ENCODE measurements at regions not wholly inside any gene's neighbourhood (a gene's known extent, or its start where the extent isn't known, plus 50 kb on each side); places are given as distances from the start of the nearest gene placed in this dataset.
"Not testable (repeated sequence)": the region's sequence is repeated elsewhere in the genome, so short reads cannot be mapped to it uniquely, and the experiment has no call there.

DNA sequence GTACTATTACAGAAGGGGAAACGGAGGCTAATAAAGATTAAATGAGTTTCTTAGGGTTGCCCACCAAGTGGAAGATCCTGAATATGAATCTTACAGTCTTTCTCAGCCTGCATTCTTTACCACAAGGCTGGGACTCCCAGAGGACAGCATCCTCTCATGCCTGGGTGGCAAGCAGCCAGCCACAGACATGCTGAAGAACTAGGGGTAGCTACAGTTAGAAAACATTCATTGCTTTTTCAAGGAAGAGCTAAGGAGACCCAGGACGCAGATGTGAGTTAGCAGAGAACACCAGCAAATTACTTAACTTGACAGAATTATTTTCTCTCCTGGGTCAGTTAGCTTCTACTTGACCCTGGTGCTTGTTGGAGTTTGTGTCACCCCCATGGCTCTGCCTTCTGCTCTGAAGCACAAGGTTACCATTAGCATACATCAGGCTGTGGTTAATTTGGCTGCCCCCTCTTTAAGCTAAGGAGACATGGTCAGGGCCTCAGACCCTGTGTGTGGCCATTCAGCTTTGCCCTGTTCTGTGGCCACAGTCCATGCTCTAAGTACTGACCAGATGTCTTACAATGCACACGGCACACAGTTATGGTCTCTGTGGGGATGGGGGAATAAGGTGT, 132.3 kb upstream of the TNP1 start:
- DNase-seq (ENCODE audit: low read depth in 2 of 2), result no peak

DNA sequence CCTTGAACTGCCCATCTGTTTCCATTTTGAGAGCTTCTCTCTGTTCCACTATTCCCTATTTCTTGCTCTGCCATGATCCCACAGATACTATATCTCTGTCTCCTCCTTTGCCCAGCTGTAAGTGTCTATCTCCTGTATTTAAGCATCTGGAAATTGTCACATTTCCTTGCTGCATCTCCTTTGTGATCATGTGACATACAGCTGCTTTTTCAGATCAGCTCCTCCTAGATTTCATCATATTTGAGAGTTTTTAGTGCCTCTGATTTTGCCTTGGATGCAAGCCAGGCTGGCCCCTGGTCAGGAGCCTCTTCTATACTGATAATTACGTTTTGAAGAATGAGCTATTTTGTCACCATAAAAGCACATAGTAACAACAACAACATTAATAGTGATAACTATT, 131.7 kb upstream of the TNP1 start:
- DNase-seq (ENCODE audit: low read depth in 2 of 2), result no peak

DNA sequence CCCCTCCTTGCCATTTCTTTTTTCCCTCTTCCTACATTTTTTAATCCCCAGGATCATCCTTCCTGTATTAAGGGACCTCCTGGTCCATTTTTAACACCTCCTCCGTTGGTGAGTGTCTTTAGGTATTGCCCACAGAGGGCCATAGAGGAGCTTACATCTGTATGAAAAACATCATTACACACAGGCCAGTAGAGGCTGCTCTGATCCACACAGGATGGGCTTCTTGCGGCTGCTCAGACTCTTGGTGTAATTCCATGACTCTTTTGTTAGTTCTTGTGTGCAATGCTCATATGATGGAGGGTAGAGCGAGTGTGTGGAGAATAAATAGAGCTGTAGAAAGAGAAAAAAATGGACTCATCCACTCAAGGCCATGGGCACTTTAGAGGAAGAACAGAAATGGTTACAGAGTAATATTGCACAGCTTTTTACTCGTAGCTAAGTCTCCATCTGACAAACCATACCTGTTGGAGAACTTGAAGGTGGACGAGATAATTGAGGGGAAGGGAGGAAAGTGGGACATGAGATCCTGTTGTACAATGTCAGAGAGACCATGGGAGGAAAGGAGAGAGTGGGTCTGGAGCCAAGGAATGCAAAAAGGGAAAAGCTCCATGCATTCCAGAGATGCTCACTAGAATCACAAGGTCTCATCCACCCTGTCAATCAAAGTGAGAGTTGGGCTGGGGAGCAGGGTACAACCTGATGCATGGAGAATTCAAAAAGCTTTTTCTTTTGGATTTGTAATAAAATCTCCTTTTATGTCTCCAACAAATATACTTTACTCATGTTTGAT, 129.7 kb upstream of the TNP1 start:
- DNase-seq (ENCODE audit: low read depth in 2 of 2), result no peak

DNA sequence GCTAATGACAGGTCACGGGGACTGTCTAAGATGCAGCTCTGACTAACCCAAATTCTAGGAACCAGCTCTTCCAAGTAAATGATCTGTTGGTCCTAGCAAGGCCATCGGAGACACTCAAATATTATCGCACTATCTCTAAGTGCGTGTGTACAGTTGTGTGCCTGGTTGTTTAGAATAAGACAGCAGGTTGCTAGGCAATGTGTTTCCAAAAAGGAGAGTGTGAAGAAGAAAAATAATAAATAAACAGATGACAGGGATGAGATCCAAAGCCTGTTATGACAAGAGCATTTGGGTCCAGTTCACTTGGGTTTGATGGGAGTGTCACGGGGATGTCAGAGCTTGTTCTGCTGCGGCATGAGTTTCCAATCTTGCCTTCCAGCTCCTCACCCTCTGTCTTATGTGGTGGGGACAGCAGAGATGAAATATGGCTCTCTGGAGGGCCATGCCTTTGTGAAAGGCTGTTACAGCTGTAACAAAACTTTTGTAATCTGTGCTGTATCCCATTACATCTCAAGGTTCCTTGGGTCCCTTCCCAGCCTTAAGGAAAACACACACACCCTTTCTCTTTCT, 127.5 kb upstream of the TNP1 start:
- DNase-seq (ENCODE audit: low read depth in 2 of 2), result no peak

DNA sequence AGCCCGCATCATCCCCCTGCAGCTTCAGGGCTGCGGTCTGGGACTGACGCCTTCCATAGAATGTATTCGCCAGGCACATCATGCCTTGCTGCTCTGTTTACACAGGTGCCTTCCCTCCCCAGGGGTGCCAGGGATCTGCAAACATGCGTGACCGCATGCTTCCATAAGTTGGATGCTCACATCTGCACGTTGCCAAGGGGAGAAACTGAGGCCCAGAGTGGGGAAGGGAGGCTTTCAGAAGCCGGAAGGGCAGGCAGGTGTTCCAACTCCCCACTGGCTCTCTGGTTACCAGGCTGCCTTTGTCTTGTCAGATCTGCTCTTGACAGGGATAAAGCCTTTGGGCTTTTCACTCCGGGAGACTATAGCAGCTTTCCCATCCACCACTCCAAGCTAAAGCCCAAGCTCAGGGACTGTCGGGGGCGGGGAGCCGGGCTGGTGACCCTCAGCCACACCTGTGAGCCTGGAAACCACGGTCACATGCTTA, 125.8 kb upstream of the TNP1 start:
- DNase-seq (ENCODE audit: low read depth in 2 of 2), result no peak

DNA sequence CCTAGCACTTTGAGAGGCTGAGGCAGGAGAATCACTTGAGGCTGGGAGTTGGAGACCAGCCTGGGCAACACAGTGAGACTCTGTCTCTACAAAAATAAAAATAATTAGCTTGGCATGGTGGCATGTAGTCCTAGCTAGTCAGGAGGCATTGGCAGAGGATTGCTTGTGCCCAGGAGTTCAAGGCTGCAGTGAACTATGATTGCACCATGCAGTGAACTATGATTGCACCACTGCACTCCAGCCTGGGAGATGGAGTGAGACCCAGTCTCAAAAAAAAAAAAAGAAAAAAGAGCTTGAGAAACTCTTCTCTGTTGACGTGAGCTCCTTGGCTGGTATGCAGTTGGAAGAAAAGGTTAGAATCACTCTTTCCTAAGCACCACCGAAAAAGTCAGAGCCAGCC, 125.1 kb upstream of the TNP1 start:
- DNase-seq (ENCODE audit: low read depth in 2 of 2), result no peak

DNA sequence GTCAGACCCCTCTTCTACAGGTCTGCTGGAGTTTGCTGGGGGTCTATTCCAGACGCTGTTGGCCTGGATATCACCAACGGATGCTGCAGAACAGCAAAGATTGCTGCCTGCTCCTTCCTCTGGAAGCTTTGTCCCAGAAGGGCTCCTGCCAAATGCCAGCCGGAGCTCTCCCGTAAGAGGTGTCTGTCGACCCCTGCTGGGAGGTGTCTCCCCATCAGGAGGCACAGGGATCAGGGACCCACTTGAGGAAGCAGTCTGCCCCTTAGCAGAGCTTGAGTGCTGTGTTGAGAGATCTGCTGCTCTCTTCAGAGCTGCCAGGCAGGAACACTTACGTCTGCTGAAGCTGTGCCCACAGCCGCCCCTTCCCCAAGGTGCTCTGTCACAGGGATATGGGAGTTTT, 122.1 kb upstream of the TNP1 start:
- not testable (repeated sequence) for DNase-seq (ENCODE audit: low read depth in 2 of 2)

DNA sequence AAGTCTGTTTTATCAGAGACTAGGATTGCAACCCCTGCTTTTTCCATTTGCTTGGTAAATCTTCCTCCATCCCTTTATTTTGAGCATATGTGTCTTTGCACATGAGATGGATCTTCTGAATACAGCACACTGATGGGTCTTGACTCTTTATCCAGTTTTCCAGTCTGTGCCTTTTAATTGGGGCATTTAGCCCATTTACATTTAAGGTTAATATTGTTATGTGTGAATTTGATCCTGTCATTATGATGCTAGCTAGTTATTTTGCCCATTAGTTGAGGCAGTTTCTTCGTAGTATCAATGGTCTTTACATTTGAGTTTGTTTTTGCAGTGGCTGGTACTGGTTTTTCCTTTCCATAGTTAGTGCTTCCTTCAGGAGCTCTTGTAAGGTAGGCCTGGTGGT, 120.6 kb upstream of the TNP1 start:
- not testable (repeated sequence) for DNase-seq (ENCODE audit: low read depth in 2 of 2)

DNA sequence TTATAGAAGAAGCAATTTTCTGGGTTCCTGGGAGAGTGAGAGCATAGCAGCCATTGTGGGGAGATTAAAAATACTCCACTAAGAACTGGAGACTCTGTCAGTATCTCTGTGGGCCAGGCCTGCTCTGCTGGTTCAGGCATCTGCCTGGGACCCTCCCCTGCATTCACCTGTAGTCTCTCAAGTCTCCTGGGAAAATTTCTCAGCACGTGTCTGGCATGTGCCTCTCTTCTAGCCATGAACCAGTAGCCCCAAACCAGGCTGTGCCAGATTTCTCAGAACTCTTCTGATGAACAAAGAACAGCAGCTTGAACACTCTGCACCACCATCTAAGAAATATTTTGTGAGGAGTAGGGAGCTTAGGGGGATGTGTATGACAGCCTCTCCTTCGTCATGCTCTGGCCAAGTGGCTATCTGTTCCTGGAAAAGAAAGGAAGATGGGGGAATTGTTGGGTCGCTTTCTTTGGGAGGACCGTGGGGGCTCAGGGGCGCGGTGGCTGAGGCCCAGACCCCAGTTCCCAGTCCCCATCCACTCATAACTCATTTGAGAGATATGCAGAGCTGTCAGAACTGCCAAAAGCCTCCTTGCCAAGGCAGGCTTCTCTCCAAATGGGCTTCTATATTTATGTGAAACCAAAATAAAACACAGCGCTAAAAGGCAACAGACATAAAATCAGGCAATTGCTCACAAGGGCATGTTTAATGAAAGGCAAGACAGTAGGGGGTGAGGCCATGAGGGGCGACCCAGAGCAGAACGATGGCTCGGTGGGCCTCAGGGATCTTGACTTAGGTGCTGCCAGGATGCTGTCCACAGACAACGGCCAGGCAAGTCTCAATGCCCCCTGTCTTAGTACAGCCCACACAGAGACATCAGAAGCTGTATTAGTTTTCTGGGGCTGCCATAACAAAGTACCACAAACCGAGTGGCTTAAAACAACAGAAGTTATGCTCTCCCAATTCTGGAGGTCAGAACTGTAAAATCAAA, 114.7 kb upstream of the TNP1 start:
- no peak for DNase-seq (ENCODE audit: low read depth in 2 of 2)

DNA sequence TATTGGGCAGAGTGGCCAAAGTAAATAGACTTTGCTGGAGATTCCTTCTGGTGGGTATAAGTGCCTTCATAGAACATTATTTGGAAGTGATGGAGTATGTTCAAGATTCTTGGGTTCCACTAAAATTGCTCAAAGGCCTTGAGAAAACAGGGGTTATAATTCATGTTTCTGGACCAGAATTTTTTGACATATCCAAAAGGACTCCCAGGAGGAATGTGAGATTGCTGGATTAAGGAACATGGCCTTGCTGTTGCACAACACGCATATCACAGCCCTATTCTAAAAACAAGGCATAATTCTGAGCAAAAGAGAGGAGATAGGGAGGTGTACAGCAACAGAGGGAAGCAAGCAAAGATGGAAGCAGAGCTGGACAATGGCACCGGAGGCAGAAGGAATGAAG, 111.7 kb upstream of the TNP1 start:
- DNase-seq (ENCODE audit: low read depth in 2 of 2), result no peak

DNA sequence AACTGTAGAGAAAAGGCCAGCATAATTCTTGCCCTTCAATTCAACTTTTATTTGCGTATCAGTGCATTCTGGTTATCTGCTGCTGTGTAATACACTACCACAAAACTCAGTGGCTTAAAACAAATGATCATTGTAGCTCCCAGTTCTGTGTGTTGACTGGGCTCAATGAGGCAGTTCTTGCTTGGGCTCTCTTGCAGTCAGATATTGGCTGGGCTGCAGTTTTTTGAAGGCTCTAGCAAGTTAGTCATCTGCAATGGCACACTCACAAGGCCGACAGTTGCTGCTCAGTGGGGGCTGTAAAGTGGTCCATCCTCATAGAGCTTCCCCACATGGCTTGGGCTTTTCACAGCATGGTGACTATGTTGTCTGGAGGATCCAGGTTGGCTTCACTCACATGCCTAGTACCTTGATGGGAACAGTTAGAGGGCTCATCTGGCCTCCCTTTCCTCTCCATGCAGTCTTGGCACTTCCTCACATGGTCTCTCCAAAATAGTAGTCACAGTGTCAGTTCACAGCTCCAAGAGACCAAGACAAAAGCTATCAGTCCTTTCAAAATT, 110.6 kb upstream of the TNP1 start:
- no peak for DNase-seq (ENCODE audit: low read depth in 2 of 2)

DNA sequence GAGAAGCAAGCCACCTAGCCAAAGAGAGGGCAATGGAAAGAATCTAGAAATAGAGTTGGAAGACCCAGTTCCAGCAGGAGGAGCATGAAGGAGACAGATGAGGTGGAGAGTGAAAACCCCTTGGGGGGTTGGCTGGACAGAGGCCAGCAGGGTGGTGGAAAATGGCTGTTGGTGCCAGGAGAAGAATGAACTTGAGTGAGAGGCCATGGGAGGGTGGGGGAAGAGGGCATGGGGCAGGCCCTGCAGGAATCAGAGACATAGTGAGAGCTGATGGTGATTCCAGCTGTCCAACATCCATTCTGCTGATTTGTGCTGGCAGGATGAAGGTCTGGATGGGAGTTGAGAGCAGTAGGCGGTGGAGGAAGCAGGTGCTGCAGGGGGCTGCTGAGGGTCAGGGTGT, 108.0 kb upstream of the TNP1 start:
- no peak for DNase-seq (ENCODE audit: low read depth in 2 of 2)

DNA sequence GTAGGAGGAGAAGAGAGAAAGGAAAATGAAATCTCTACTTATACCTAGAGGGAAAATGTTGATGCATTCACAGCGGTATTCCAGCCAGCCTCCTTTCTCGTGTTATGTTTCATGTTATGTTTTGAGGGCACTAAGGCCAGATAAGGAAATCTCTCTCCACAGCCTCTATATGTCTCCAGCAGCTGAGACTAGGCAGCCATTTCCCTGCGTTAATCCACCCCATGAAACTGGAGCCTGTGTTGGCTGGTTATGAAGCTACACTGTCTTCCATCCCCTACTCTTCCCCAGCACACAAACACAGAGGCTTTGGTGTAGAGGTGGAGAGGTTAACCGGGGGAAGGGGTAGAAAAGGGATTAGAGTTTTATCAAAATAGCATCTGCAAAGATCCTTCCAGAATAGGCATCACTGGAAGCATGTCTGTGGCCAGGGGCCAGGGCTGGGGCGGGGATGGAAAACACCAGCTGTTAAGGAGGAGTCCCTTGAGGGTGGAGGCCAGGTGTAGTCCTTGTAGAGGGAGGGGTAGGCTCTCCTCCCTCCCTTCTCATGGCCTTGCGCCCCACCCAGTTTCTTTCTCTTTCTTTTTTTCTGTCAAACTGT, 100.9 kb upstream of the TNP1 start:
- DNase-seq (ENCODE audit: low read depth in 2 of 2), result no peak

DNA sequence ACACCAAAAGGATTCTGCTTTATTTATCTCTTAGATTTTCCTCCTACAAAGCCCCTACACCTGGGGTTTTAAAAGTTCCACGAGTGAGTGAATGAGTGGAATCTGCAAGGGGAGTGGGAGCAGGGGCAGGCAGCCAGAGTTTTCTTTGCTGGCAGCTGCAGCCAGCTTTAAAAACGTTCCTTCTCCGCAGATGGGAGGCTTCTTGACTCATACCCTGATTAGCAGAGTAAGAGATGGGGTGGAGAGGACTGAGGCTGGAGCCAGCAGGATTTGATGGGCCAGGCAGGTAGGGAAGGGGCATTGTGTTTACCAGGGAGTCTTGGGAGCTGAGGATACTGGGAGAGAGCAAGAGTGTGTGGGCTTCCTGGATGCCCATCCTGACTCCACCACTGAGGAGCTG, 99.6 kb upstream of the TNP1 start:
- DNase-seq (ENCODE audit: low read depth in 2 of 2), result no peak

DNA sequence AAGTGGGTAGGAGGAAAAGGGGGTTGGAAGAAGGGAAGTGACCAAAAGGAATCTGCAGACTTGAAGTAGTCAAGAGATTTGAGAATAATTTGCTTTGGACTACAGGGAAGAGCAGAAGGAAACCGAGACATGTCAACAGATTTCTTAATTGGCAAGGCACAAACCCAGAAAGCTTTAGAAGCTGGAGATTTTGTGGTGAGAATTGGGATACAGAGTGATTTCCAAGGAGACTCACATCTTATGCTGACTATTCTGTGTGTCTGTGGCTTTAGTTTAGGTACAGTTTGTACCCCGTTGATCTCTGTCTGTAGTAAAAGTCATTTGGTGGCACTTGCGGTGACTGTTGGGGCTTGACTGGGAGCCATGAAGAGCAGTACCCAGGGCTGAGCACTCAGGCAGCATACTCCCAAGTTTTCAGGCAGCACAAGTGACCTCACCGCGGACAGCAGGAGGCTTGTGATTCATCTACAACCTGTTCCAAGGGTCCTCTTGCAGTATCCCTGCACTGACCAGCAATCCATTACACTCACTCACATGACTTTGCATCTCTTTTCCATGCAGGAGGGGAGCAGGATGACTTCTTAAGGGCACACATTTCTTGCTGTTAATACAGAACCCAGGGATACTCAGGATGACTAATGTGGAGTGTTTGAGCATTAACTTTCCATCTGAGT, 97.1 kb upstream of the TNP1 start:
- DNase-seq (ENCODE audit: low read depth in 2 of 2), result no peak

DNA sequence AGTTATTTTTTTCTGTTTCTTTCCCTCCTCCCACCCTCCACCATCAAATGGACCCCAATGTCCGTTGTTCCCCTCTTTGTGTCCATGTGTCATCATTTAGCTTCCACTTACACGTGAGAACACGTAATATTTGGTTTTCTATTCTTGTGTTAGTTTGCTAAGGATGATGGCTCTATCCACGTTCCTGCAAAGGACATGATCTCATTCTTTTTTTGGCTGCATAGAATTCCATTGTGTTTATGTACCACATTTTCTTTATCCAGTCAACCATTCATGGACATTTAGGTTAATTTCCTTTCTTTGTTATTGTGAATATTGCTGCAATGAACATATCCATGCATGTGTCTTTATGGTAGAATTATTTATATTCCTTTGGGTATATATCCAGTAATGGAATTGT, 91.3 kb upstream of the TNP1 start:
- no peak for DNase-seq (ENCODE audit: low read depth in 2 of 2)

DNA sequence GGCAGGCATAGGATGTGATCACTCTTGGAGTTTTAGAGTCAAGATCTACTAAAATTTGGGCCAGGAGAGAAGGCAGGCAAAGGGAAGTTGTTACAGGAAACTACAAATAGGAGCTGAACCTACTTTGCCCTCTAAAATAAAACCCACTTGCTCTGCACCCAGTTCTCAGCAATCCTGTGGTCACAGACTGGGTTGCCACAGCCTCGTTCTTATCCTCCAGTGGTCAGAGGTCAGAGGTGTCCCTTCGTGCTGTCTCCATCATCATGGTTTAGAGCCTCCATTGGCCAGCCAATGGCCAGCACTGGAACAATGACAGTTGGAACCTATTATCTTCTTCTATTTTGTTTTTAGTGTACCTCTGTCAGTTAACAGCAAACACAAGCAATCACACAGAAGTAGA, 90.7 kb upstream of the TNP1 start:
- DNase-seq (ENCODE audit: low read depth in 2 of 2), result no peak

DNA sequence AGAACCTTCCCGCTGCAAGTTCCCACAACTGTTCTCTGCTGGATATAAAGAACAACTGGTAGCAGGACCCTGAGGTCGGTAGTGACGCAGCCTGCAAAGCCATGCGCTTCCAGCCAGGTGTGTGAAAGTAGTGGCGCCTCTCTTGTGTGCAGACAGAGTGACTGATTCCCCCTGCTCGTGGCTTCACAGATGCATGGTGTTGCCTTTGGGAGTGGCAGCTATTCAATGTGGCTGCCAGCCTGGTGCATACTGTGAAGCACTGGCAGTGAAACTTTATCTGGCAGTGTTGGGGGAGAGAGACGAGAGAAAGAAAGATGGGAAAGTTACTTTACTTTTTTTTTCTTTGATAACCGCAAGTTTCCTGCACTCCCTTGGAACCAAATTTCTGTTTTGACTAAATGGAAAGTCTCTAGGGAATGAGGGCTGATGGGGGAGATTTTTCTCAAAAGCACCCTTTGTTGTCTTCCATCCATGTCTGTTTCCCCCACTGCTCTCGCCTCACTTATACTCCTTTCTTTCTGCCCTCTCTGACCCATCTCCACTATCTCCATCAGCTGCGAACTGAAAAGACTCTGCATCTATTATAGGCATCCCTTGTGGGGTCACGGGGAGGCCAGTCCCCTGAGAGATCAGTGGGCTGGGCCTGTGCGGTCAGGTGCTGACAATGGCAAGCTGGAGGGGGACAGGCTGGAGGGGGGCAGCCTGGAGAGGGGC, 90.0 kb upstream of the TNP1 start:
- no peak for DNase-seq (ENCODE audit: low read depth in 2 of 2)

DNA sequence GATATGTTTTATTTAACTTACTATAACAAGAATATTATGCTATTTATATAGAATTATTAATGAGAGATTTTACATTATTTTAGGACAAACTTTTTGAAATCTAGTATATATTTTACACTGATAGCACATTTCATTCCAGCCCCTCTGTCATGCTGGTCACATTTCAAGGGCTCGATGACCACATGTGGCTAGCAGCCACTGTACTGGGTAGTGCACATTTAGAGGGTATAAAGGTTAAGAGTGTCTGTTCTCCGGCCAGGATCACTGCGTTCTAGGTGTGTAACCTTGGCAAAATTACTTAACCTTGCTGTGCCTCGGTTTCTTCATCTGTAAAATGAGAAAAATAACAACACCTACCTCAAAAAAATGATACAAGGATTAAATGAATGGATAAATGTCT, 87.2 kb upstream of the TNP1 start:
- no peak for DNase-seq (ENCODE audit: low read depth in 2 of 2)

DNA sequence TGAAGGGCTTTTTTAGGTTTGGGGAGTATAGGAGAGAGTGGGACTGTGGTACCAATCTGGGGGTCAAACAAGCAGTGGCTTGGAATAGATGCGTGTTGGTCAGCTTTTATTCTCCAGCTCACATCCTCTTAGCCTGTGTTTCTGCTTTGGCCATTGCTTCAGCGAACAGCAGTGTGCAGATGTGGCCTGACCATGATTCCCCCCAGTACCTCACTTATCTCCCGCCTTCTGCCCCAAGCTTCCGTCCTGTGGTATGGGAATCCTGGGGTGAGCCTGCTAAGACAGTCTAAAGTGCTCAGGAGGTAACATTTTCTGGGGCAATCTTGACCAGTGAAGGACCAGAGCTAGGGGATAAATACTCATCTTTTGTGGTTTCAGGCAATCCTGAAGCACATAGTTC, 84.9 kb upstream of the TNP1 start:
- DNase-seq (ENCODE audit: low read depth in 2 of 2), result no peak

Measured in stimulated activated CD8-positive, alpha-beta memory T cell treated with anti-CD3 and anti-CD28 coated beads, Interleukin-2, amount 100 ng/mL, for 48 hours (primary cell).